Endothelial cell (in vitro differentiated cells): ENCODE measurements at regions not wholly inside any gene's neighbourhood (a gene's known extent, or its start where the extent isn't known, plus 50 kb on each side); places are given as distances from the start of the nearest gene placed in this dataset.

ENCODE experiments used
- DNase-seq: peaks from one replicate; pipeline ENCODE4 v3.0.0; 2021; ENCODE audit warnings: low spot score
- H3K27ac Mint-ChIP-seq: one replicate; pipeline ENCODE4 v1.8.0; 2021; ENCODE audit warnings: mixed read lengths, inconsistent platforms; ENCODE audit not compliant: unreplicated experiment
- H3K27me3 Mint-ChIP-seq: one replicate; pipeline ENCODE4 v1.8.0; 2021; ENCODE audit warnings: mild to moderate bottlenecking, moderate library complexity, mixed read lengths, inconsistent platforms; ENCODE audit not compliant: unreplicated experiment
- H3K36me3 Mint-ChIP-seq: one replicate; pipeline ENCODE4 v1.8.0; 2021; ENCODE audit warnings: mild to moderate bottlenecking, low read depth, mixed read lengths, inconsistent platforms; ENCODE audit not compliant: unreplicated experiment
- H3K4me1 Mint-ChIP-seq: one replicate; pipeline ENCODE4 v1.8.0; 2021; ENCODE audit warnings: mild to moderate bottlenecking, mixed read lengths, inconsistent platforms; ENCODE audit not compliant: unreplicated experiment
- H3K4me3 Mint-ChIP-seq: one replicate; pipeline ENCODE4 v1.8.0; 2021; ENCODE audit warnings: mild to moderate bottlenecking, mixed read lengths, inconsistent platforms; ENCODE audit not compliant: unreplicated experiment
- H3K9me3 Mint-ChIP-seq: one replicate; pipeline ENCODE4 v1.8.0; 2021; ENCODE audit warnings: mixed read lengths, inconsistent platforms; ENCODE audit not compliant: unreplicated experiment
- TF ChIP-seq, protein P1 (sequence below): fragments of 200-600 bp; sonication (generic); IDR thresholded peaks from one replicate; pipeline ENCODE4 v1.5.0; 2021; ENCODE audit warnings: antibody characterized with exemption; ENCODE audit not compliant: unreplicated experiment

DNA sequence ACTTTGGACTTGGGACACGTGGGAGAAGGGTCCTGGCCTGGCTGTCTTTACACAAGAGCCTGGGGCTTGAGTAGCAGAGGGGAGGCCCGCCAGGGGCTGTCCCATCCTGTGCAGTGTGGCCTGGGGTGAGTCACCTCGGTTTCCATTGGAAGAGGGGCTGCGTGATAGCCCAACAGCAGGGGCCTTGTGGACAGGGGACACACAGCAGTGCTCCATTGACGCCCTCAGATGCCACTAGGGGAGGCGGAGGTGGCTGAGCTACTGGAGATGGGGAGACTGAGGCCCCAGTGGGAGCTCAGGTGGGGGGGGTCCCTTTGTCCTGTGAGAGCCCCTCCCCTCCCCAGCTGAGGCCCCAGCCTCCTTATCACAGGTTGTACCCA is 50.0 kb upstream of the RNU6ATAC start:
- H3K4me1 Mint-ChIP-seq = peaks cover 10% of the 10 kb centered on the region
- no peaks in the 10 kb centered on the region for H3K9me3 Mint-ChIP-seq
- TF ChIP-seq, protein P1, sequence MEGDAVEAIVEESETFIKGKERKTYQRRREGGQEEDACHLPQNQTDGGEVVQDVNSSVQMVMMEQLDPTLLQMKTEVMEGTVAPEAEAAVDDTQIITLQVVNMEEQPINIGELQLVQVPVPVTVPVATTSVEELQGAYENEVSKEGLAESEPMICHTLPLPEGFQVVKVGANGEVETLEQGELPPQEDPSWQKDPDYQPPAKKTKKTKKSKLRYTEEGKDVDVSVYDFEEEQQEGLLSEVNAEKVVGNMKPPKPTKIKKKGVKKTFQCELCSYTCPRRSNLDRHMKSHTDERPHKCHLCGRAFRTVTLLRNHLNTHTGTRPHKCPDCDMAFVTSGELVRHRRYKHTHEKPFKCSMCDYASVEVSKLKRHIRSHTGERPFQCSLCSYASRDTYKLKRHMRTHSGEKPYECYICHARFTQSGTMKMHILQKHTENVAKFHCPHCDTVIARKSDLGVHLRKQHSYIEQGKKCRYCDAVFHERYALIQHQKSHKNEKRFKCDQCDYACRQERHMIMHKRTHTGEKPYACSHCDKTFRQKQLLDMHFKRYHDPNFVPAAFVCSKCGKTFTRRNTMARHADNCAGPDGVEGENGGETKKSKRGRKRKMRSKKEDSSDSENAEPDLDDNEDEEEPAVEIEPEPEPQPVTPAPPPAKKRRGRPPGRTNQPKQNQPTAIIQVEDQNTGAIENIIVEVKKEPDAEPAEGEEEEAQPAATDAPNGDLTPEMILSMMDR = no peak
- H3K27ac Mint-ChIP-seq = no peak overlapping the region
- DNase-seq = no peak
- no peak overlapping the region for H3K4me3 Mint-ChIP-seq
- H3K27me3 Mint-ChIP-seq = peaks cover 7% of the 10 kb centered on the region
- H3K36me3 Mint-ChIP-seq = no peaks in the 10 kb centered on the region

DNA sequence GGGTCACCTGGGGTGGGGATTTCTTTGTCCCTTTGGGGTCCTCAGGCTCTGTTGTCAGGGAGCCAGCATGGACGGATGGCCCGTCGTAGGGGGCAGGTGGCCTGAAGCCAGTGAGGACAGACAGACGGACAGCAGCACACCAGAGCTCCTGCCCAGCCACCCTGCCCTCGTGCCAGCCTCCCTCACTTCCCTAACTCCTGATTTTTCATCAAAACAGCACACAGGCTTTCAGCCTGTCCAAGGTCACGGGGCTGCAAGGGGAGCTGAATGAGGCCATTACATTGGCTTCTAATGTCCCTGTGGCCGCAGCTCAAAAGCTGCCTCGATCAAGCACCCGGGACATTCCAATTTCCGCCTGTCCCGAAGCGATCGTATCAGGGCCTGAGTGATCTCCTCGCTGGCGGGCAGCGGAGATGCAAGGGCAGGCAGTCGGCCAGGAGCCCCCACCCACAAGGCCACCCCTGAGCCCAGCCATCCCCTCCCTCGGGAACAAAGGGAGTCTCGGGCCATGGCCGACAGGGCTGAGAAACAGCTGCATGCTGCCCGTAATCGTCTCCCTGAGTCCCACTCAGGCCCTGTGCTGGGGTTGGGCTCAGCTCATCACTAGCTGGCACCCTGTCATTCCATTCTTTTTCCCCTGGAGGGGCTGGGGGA is 50.5 kb upstream of the RNU6ATAC start:
- TF ChIP-seq, protein P1 = no peak
- peaks cover 7% of the 10 kb centered on the region for H3K27me3 Mint-ChIP-seq
- H3K4me1 Mint-ChIP-seq = peaks cover 10% of the 10 kb centered on the region
- no peak for DNase-seq
- no peaks in the 10 kb centered on the region for H3K36me3 Mint-ChIP-seq
- H3K4me3 Mint-ChIP-seq = no peak overlapping the region
- H3K9me3 Mint-ChIP-seq = no peaks in the 10 kb centered on the region
- peak overlapping the region; percentile 86 for H3K27ac Mint-ChIP-seq

DNA sequence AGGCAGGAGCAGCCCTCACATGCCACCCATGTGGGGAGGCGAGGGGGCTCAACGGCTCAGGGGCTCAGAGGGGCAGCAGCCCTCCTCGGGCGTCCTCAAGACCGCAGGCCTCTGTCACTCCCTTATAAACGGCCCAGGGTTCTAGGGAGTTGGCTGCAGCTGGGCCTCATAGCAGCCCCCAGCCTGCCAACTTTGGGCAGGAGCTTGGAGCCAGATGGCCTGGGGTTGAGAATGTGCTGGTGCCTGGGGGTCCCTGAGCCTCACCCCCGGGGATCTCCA is 51.0 kb upstream of the RNU6ATAC start:
- H3K27ac Mint-ChIP-seq = peak overlapping the region; percentile 86
- peaks cover 10% of the 10 kb centered on the region for H3K4me1 Mint-ChIP-seq
- no peaks in the 10 kb centered on the region for H3K9me3 Mint-ChIP-seq
- peaks cover 7% of the 10 kb centered on the region for H3K27me3 Mint-ChIP-seq
- DNase-seq = no peak
- TF ChIP-seq, protein P1 = no peak
- no peak overlapping the region for H3K4me3 Mint-ChIP-seq
- no peaks in the 10 kb centered on the region for H3K36me3 Mint-ChIP-seq

DNA sequence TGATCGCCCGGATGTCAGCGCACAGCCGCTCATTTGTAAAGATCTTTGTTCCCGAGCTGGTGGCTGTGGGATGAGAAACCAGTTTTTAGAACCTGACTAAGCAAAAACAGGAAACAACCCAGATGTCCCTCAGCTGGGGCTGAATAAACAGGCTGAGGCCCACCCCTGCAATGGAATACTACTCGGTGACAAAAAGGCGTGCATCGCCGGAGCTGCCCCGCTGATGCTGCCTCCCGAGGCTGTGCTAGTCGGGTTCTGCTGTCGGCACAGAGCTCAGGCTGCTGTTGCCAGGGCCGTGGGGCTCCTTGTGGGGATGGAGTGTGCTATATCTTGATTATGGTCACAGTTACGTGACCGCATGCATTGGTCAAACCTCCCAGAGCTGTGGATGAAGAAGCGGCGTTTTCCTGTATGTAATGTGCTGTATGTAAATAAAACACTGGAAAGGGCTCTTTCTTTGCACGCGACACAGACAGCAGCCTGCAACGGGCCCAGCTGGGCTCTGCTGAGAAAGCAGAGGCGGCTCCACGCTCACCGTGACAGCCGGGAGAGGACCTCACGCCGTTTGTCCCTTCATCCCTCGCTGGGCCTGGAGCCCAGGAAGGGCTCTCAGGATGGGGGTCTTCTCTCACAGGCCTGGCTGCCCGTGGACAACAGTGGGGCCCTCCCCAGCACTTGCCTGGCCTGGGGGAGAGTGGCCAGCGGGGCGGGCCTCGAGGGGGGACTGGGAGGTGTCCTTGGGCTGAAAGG is 51.5 kb upstream of the RNU6ATAC start:
- Mint-ChIP-seq H3K27ac (peak overlapping the region; percentile 86), H3K9me3 (no peaks in the 10 kb centered on the region), H3K27me3 (peaks cover 6% of the 10 kb centered on the region), H3K4me1 (peaks cover 10% of the 10 kb centered on the region), H3K36me3 (no peaks in the 10 kb centered on the region), H3K4me3 (no peak overlapping the region)
- TF ChIP-seq, protein P1 = no peak
- DNase-seq = peak; percentile 38

DNA sequence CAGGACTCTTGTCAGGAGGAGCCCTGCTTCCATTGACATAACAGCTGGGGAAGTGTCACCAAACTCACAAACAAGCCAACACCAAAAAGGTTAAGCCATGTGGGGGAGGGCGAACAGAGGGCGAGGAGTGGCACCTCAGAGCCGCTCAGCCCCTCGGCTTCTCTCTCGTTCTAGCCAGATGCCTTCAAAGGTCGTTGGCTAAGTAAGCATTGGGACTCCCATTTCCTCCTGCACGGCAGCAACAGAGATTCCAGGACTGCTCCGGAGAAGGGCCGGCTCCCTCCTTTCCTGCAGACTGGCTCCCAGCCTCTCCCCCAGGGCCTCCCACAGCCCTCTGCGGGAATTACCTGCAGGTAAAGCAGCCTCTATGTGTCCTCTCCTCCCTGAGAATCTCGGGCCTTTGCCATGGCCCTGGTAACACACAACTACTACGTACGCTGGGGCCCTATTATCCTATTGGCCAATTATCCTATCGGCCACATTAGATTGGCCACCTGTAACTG is 52.1 kb upstream of the RNU6ATAC start:
- Mint-ChIP-seq H3K36me3 (no peaks in the 10 kb centered on the region), H3K27ac (no peak overlapping the region), H3K27me3 (peaks cover 6% of the 10 kb centered on the region)

More for the DNA sequence above, 52.1 kb upstream of the RNU6ATAC start:
- no peak overlapping the region for H3K4me3 Mint-ChIP-seq
- H3K9me3 Mint-ChIP-seq = no peaks in the 10 kb centered on the region
- TF ChIP-seq, protein P1 = no peak
- DNase-seq = no peak
- H3K4me1 Mint-ChIP-seq = peaks cover 10% of the 10 kb centered on the region
